Ascending aorta (tissue), 2 donors: ENCODE measurements at regions not wholly inside any gene's neighbourhood (a gene's known extent, or its start where the extent isn't known, plus 50 kb on each side); places are given as distances from the start of the nearest gene placed in this dataset.

Experiments used
- DNase-seq, 2 donors: peaks; one replicate each; pipeline ENCODE4 v3.0.0-alpha.2; 2019; ENCODE audit warnings: low spot score in 2 of 2
- H3K27ac ChIP-seq, 2 donors: fragments of 200-600 bp; sonication (generic); one replicate each; pipeline ENCODE4 v1.5.1; 2016 to 2017; ENCODE audit warnings: mild to moderate bottlenecking in 1 of 2
- H3K27me3 ChIP-seq: fragments of 200-600 bp; sonication (generic); one replicate; pipeline ENCODE4 v1.5.1; 2017
- H3K36me3 ChIP-seq, 2 donors: fragments of 200-600 bp; sonication (generic); one replicate each; pipeline ENCODE4 v1.5.1; 2016
- H3K4me1 ChIP-seq, 2 donors: fragments of 200-600 bp; sonication (generic); one replicate each; pipeline ENCODE4 v1.5.1; 2016 to 2017; ENCODE audit warnings: mild to moderate bottlenecking in 1 of 2
- H3K4me3 ChIP-seq, 2 donors: fragments of 200-600 bp; sonication (generic); one replicate each; pipeline ENCODE4 v1.5.1; 2016 to 2017; ENCODE audit warnings: mild to moderate bottlenecking in 1 of 2
- H3K9me3 ChIP-seq, 2 donors: fragments of 200-600 bp; sonication (generic); one replicate each; pipeline ENCODE4 v1.5.1; 2016
- CTCF ChIP-seq, 3 experiments: fragments of 200-600 bp in 2 of 3; fragments of 450-650 bp in 1 of 3; sonication (generic) in 2 of 3; IDR thresholded peaks; one replicate each; pipeline ENCODE4 v1.5.1; 2016 to 2019; ENCODE audit warnings: antibody characterized with exemption in 3 of 3, mild to moderate bottlenecking in 1 of 3, moderate library complexity in 1 of 3
- intact Hi-C: fragments of 100-400 bp; cut with DNase I; formaldehyde crosslinking; loops from one replicate; pipeline ENCODE4 v1.15.1; 2023

GRCh38 chr21:36636016-36636415 is 62.9 kb upstream of the SIM2 start:
- no peak for TF ChIP-seq CTCF (IDR thresholded peaks at IDR 0.05)
- DNase-seq, result no peak
- no peak overlapping the region for H3K4me3 ChIP-seq
- H3K4me1 ChIP-seq, result no peaks in the 10 kb centered on the region
- H3K36me3 ChIP-seq, result no peaks in the 10 kb centered on the region
- H3K27me3 ChIP-seq, result no peaks in the 10 kb centered on the region
- intact Hi-C loops, result no loop called here
- peaks cover 3 to 6% of the 10 kb centered on the region in 2 donors for H3K9me3 ChIP-seq
- H3K27ac ChIP-seq, result no peak overlapping the region

GRCh38 chr21:36636439-36636838 is 62.5 kb upstream of the SIM2 start:
- no peaks in the 10 kb centered on the region for H3K4me1 ChIP-seq
- peaks cover 3 to 6% of the 10 kb centered on the region in 2 donors for H3K9me3 ChIP-seq
- TF ChIP-seq CTCF (IDR thresholded peaks at IDR 0.05), result no peak
- DNase-seq, result no peak
- no peaks in the 10 kb centered on the region for H3K36me3 ChIP-seq
- H3K27me3 ChIP-seq, result no peaks in the 10 kb centered on the region
- intact Hi-C loops, result no loop called here
- H3K4me3 ChIP-seq, result no peak overlapping the region
- no peak overlapping the region for H3K27ac ChIP-seq

GRCh38 chr21:36639769-36640168 is 59.1 kb upstream of the SIM2 start:
- Histone ChIP-seq H3K27me3 (no peaks in the 10 kb centered on the region), H3K27ac (no peak overlapping the region), H3K9me3 (peaks cover 3 to 6% of the 10 kb centered on the region in 2 donors), H3K4me1 (no peaks in the 10 kb centered on the region), H3K4me3 (no peak overlapping the region), H3K36me3 (no peaks in the 10 kb centered on the region)
- DNase-seq, result no peak
- intact Hi-C loops, result no loop called here
- TF ChIP-seq CTCF (IDR thresholded peaks at IDR 0.05), result no peak

- Histone ChIP-seq H3K4me1 (no peaks in the 10 kb centered on the region), H3K9me3 (peaks cover 3 to 6% of the 10 kb centered on the region in 2 donors), H3K27ac (no peak overlapping the region), H3K4me3 (no peak overlapping the region), H3K36me3 (no peaks in the 10 kb centered on the region), H3K27me3 (no peaks in the 10 kb centered on the region)
- intact Hi-C loops, result no loop called here
- TF ChIP-seq CTCF (IDR thresholded peaks at IDR 0.05), result no peak
- no peak for DNase-seq
Observed at GRCh38 chr21:36640174-36640720, 58.7 kb upstream of the SIM2 start.

- peaks cover 3 to 6% of the 10 kb centered on the region in 2 donors for H3K9me3 ChIP-seq
- intact Hi-C loops, result no loop called here
- no peak for DNase-seq
- no peaks in the 10 kb centered on the region for H3K27me3 ChIP-seq
- no peak for TF ChIP-seq CTCF (IDR thresholded peaks at IDR 0.05)
- no peaks in the 10 kb centered on the region for H3K4me1 ChIP-seq
- no peak overlapping the region for H3K27ac ChIP-seq
- H3K4me3 ChIP-seq, result no peak overlapping the region
- no peaks in the 10 kb centered on the region for H3K36me3 ChIP-seq
Observed at GRCh38 chr21:36640721-36641244, 58.1 kb upstream of the SIM2 start.

- intact Hi-C loops, result no loop called here
- H3K4me1 ChIP-seq, result no peaks in the 10 kb centered on the region
- peaks cover 3 to 5% of the 10 kb centered on the region in 2 donors for H3K9me3 ChIP-seq
- TF ChIP-seq CTCF (IDR thresholded peaks at IDR 0.05), result no peak
- H3K4me3 ChIP-seq, result no peak overlapping the region
- no peak overlapping the region for H3K27ac ChIP-seq
- H3K36me3 ChIP-seq, result no peaks in the 10 kb centered on the region
- no peaks in the 10 kb centered on the region for H3K27me3 ChIP-seq
- no peak for DNase-seq
Observed at GRCh38 chr21:36641346-36641745, 57.6 kb upstream of the SIM2 start.
